H9 (cell line): ENCODE measurements at regions not wholly inside any gene's neighbourhood (a gene's known extent, or its start where the extent isn't known, plus 50 kb on each side); places are given as distances from the start of the nearest gene placed in this dataset.

Experiments used
- DNase-seq: peaks from one replicate; pipeline ENCODE4 v3.0.0-alpha.2; 2017
- H2AFZ ChIP-seq: one replicate; pipeline ENCODE4 v1.6.1; 2013; ENCODE audit warnings: mild to moderate bottlenecking, low read length, control low read depth, moderate library complexity
- H2AK5ac ChIP-seq: 2 replicates; pipeline ENCODE4 v1.6.1; 2013; ENCODE audit warnings: low read length, control low read depth, mixed read lengths; ENCODE audit not compliant: insufficient read length
- H2BK120ac ChIP-seq: one replicate; pipeline ENCODE4 v1.6.1; 2013; ENCODE audit warnings: low read depth, mild to moderate bottlenecking, low read length, control low read depth, inconsistent platforms; ENCODE audit not compliant: poor library complexity, severe bottlenecking
- H2BK12ac ChIP-seq: 2 replicates; pipeline ENCODE4 v1.6.1; 2013; ENCODE audit warnings: low read length, control low read depth, mixed read lengths, low read depth; ENCODE audit not compliant: insufficient read length
- H2BK15ac ChIP-seq: 2 replicates; pipeline ENCODE4 v1.6.1; 2013; ENCODE audit warnings: low read depth, low read length, control low read depth
- H2BK20ac ChIP-seq: one replicate; pipeline ENCODE4 v1.6.1; 2013; ENCODE audit warnings: low read depth, mild to moderate bottlenecking, low read length, control low read depth, inconsistent platforms; ENCODE audit not compliant: poor library complexity, severe bottlenecking
- H2BK5ac ChIP-seq: 2 replicates; pipeline ENCODE4 v1.6.1; 2013; ENCODE audit warnings: low read length, control low read depth, mixed read lengths; ENCODE audit not compliant: insufficient read length
- H3K14ac ChIP-seq: 2 replicates; pipeline ENCODE4 v1.6.1; 2013; ENCODE audit warnings: low read length, control low read depth; ENCODE audit not compliant: insufficient read depth
- H3K18ac ChIP-seq: 2 replicates; pipeline ENCODE4 v1.6.1; 2013; ENCODE audit warnings: low read depth, mild to moderate bottlenecking, mixed read lengths, low read length, control low read depth; ENCODE audit not compliant: insufficient read length
- H3K23ac ChIP-seq: 2 replicates; pipeline ENCODE4 v1.6.1; 2013; ENCODE audit warnings: low read length, control low read depth, mixed read lengths, low read depth; ENCODE audit not compliant: insufficient read length
- H3K23me2 ChIP-seq: 2 replicates; pipeline ENCODE4 v1.6.1; 2013; ENCODE audit warnings: low read depth, mild to moderate bottlenecking, mixed read lengths, low read length, control low read depth; ENCODE audit not compliant: insufficient read length, poor library complexity, severe bottlenecking
- H3K27ac ChIP-seq: 2 replicates; pipeline ENCODE4 v1.5.1; 2013; ENCODE audit warnings: low read length, control low read depth, mixed read lengths, low read depth; ENCODE audit not compliant: insufficient read length
- H3K27me3 ChIP-seq: 2 replicates; pipeline ENCODE4 v1.6.1; 2013; ENCODE audit warnings: low read length, control low read depth, inconsistent platforms; ENCODE audit not compliant: insufficient read depth
- H3K4ac ChIP-seq: 2 replicates; pipeline ENCODE4 v1.6.1; 2013; ENCODE audit warnings: low read depth, mild to moderate bottlenecking, control low read depth, inconsistent platforms, low read length, moderate library complexity
- H3K4me1 ChIP-seq: 2 replicates; pipeline ENCODE4 v1.6.1; 2013; ENCODE audit warnings: low read length, control low read depth, inconsistent platforms; ENCODE audit not compliant: insufficient read depth
- H3K4me2 ChIP-seq: 2 replicates; pipeline ENCODE4 v1.6.1; 2013; ENCODE audit warnings: low read length, control low read depth, mixed read lengths; ENCODE audit not compliant: insufficient read length, insufficient read depth
- H3K56ac ChIP-seq: 2 replicates; pipeline ENCODE4 v1.6.1; 2013; ENCODE audit warnings: low read depth, mild to moderate bottlenecking, mixed read lengths, low read length, control low read depth; ENCODE audit not compliant: insufficient read length
- H3K79me1 ChIP-seq: 2 replicates; pipeline ENCODE4 v1.6.1; 2013; ENCODE audit warnings: low read depth, mild to moderate bottlenecking, moderate library complexity, low read length, control low read depth, inconsistent platforms; ENCODE audit not compliant: insufficient read depth, poor library complexity, severe bottlenecking
- H3K79me2 ChIP-seq: 2 replicates; pipeline ENCODE4 v1.6.1; 2013; ENCODE audit warnings: low read length, control low read depth, inconsistent platforms; ENCODE audit not compliant: insufficient read depth
- H3K9ac ChIP-seq: 2 replicates; pipeline ENCODE4 v1.6.1; 2013; ENCODE audit warnings: low read length, control low read depth, mixed read lengths; ENCODE audit not compliant: insufficient read length; ENCODE audit errors: extremely low read depth
- H3K9me3 ChIP-seq: one replicate; pipeline ENCODE4 v1.6.1; 2013; ENCODE audit warnings: low read depth, low read length, inconsistent platforms; ENCODE audit not compliant: control insufficient read depth
- H3T11ph ChIP-seq: one replicate; pipeline ENCODE4 v1.6.1; 2013; ENCODE audit warnings: mild to moderate bottlenecking, low read length, control low read depth, inconsistent platforms
- H4K20me1 ChIP-seq: one replicate; pipeline ENCODE4 v1.6.1; 2013; ENCODE audit not compliant: control insufficient read depth, insufficient read length, insufficient read depth
- H4K5ac ChIP-seq: 2 replicates; pipeline ENCODE4 v1.6.1; 2013; ENCODE audit warnings: low read depth, mild to moderate bottlenecking, mixed read lengths, low read length, control low read depth; ENCODE audit not compliant: insufficient read length
- H4K8ac ChIP-seq: replicated peaks from 2 replicates; pipeline ENCODE4 v1.6.1; 2013; ENCODE audit warnings: low read length, control low read depth, mixed read lengths, low read depth; ENCODE audit not compliant: insufficient read length
- H4K91ac ChIP-seq: 2 replicates; pipeline ENCODE4 v1.6.1; 2013; ENCODE audit warnings: low read depth, mild to moderate bottlenecking, moderate library complexity, mixed read lengths, low read length, control low read depth; ENCODE audit not compliant: insufficient read length
- H3K27ac Mint-ChIP-seq, 3 experiments: 2 replicates in 2 of 3; 3 replicates in 1 of 3; pipeline ENCODE4 v1.8.0; 2020 to 2021; ENCODE audit warnings: mixed read lengths in 3 of 3, mild to moderate bottlenecking in 1 of 3, moderate library complexity in 1 of 3
- H3K27me3 Mint-ChIP-seq: 2 replicates; pipeline ENCODE4 v1.8.0; 2021; ENCODE audit warnings: low read depth, mild to moderate bottlenecking, moderate library complexity, mixed read lengths
- H3K36me3 Mint-ChIP-seq, 3 experiments: 2 replicates in 2 of 3; 3 replicates in 1 of 3; pipeline ENCODE4 v1.8.0; 2020 to 2021; ENCODE audit warnings: low read depth in 3 of 3, mixed read lengths in 3 of 3; ENCODE audit not compliant: insufficient read depth in 1 of 3
- H3K4me1 Mint-ChIP-seq, 2 experiments: 2 replicates each; pipeline ENCODE4 v1.8.0; 2020; ENCODE audit warnings: mixed read lengths in 2 of 2
- H3K4me3 Mint-ChIP-seq, 2 experiments: 2 replicates in 1 of 2; 3 replicates in 1 of 2; pipeline ENCODE4 v1.8.0; 2020 to 2021; ENCODE audit warnings: mild to moderate bottlenecking in 2 of 2, mixed read lengths in 2 of 2, moderate library complexity in 1 of 2
- H3K9me3 Mint-ChIP-seq, 2 experiments: 2 replicates in 1 of 2; 3 replicates in 1 of 2; pipeline ENCODE4 v1.8.0; 2020; ENCODE audit warnings: mild to moderate bottlenecking in 2 of 2, mixed read lengths in 2 of 2, moderate library complexity in 1 of 2
- CTCF ChIP-seq: fragments of 200-600 bp; sonication (generic); conservative IDR thresholded peaks from 3 replicates; pipeline ENCODE4 v1.8.0; 2021; ENCODE audit warnings: antibody characterized with exemption, mild to moderate bottlenecking
- WGBS: extraction: QIAGEN DNeasy Blood & Tissue Kit; methylation state at CpG from one replicate; pipeline ENCODE4 v1.1.7; 2013; ENCODE audit warnings: missing lambda C conversion rate, low lambda C conversion rate, mixed read lengths; ENCODE audit not compliant: insufficient read length; ENCODE audit errors: extremely low coverage; 5-methylcytosine and 5-hydroxymethylcytosine counted together

GRCh38 chr2:34401186-34401585 is 802.1 kb upstream of the FAM98A start:
- Mint-ChIP-seq H3K36me3 (no peaks in the 10 kb centered on the region; a peak in 1 of 7 replicates), H3K27ac (no peak overlapping the region), H3K9me3 (no peaks in the 10 kb centered on the region; a peak in 1 of 5 replicates), H3K4me1 (peaks cover 0 to under 1% of the 10 kb centered on the region in 2 experiments; a peak in 1 of 4 replicates), H3K4me3 (no peak overlapping the region), H3K27me3 (no peaks in the 10 kb centered on the region)
- H4K5ac ChIP-seq: no peak overlapping the region
- H3K27ac ChIP-seq: no peak overlapping the region
- no peaks in the 10 kb centered on the region for H3K9me3 ChIP-seq
- H3K18ac ChIP-seq: no peak overlapping the region
- no peak overlapping the region for H2BK20ac ChIP-seq
- no peak overlapping the region for H3K9ac ChIP-seq
- no peak for DNase-seq
- no peak overlapping the region for H3K4me2 ChIP-seq
- no peaks in the 10 kb centered on the region for H3K23me2 ChIP-seq
- H4K91ac ChIP-seq: no peak overlapping the region
- H3T11ph ChIP-seq: no peak overlapping the region
- H4K8ac ChIP-seq: no peak overlapping the region
- no peak overlapping the region for H2AK5ac ChIP-seq
- H2BK120ac ChIP-seq: no peak overlapping the region
- WGBS: no CpG with 5 or more reads among the region's 5 CpGs
- H3K79me1 ChIP-seq: no peaks in the 10 kb centered on the region
- H3K79me2 ChIP-seq: no peaks in the 10 kb centered on the region
- H2AFZ ChIP-seq: no peak overlapping the region
- H3K4ac ChIP-seq: no peak overlapping the region
- no peak overlapping the region for H2BK12ac ChIP-seq
- no peak overlapping the region for H2BK5ac ChIP-seq
- H3K23ac ChIP-seq: no peak overlapping the region
- no peaks in the 10 kb centered on the region for H3K27me3 ChIP-seq
- H3K14ac ChIP-seq: no peak overlapping the region
- H3K56ac ChIP-seq: no peak overlapping the region
- H2BK15ac ChIP-seq: no peak overlapping the region
- no peaks in the 10 kb centered on the region for H4K20me1 ChIP-seq
- H3K4me1 ChIP-seq: no peaks in the 10 kb centered on the region
- no peak for TF ChIP-seq CTCF
